Mesenchymal stem cell (in vitro differentiated cells and primary cell): ENCODE measurements at regions not wholly inside any gene's neighbourhood (a gene's known extent, or its start where the extent isn't known, plus 50 kb on each side); places are given as distances from the start of the nearest gene placed in this dataset.

Source experiments
- DNase-seq: peaks from one replicate; pipeline ENCODE4 v3.0.0-alpha.2; 2013
- H2AFZ ChIP-seq: one replicate; pipeline ENCODE4 v1.6.1; 2013; ENCODE audit warnings: low read depth, mild to moderate bottlenecking, control low read depth, inconsistent platforms, low read length, moderate library complexity
- H2AK5ac ChIP-seq: 2 replicates; pipeline ENCODE4 v1.6.1; 2013; ENCODE audit warnings: low read length, moderate library complexity, mild to moderate bottlenecking, inconsistent platforms; ENCODE audit not compliant: severe bottlenecking
- H2BK120ac ChIP-seq: one replicate; pipeline ENCODE4 v1.6.1; 2013; ENCODE audit warnings: low read depth, mild to moderate bottlenecking, inconsistent platforms, low read length, moderate library complexity
- H2BK12ac ChIP-seq, 2 experiments: one replicate each; pipeline ENCODE4 v1.6.1; 2013; ENCODE audit warnings: inconsistent platforms in 2 of 2, low read length in 2 of 2, mild to moderate bottlenecking in 2 of 2, moderate library complexity in 2 of 2, control low read depth in 1 of 2
- H2BK15ac ChIP-seq: one replicate; pipeline ENCODE4 v1.6.1; 2013; ENCODE audit warnings: mild to moderate bottlenecking, low read depth, inconsistent platforms; ENCODE audit not compliant: poor library complexity, severe bottlenecking
- H2BK5ac ChIP-seq: 2 replicates; pipeline ENCODE4 v1.6.1; 2013; ENCODE audit warnings: low read depth, mild to moderate bottlenecking, low read length, control low read depth, inconsistent platforms; ENCODE audit not compliant: poor library complexity, severe bottlenecking
- H3K14ac ChIP-seq, 2 experiments: one replicate each; pipeline ENCODE4 v1.6.1; 2013; ENCODE audit warnings: inconsistent platforms in 2 of 2, low read length in 2 of 2, control low read depth in 1 of 2, mild to moderate bottlenecking in 1 of 2, moderate library complexity in 1 of 2
- H3K18ac ChIP-seq, 2 experiments: one replicate each; pipeline ENCODE4 v1.6.1; 2013; ENCODE audit warnings: inconsistent platforms in 2 of 2, low read length in 2 of 2, control low read depth in 1 of 2, low read depth in 1 of 2, mild to moderate bottlenecking in 1 of 2
- H3K23ac ChIP-seq, 2 experiments: one replicate each; pipeline ENCODE4 v1.6.1; 2013; ENCODE audit warnings: inconsistent platforms in 2 of 2, low read length in 2 of 2, mild to moderate bottlenecking in 2 of 2, moderate library complexity in 2 of 2, control low read depth in 1 of 2
- H3K27ac ChIP-seq: 2 replicates; pipeline ENCODE4 v1.5.1; 2013; ENCODE audit warnings: mild to moderate bottlenecking, moderate library complexity, low read length, control low read depth, inconsistent platforms; ENCODE audit not compliant: poor library complexity, severe bottlenecking
- H3K27me3 ChIP-seq, 2 experiments: 2 replicates each; pipeline versions ENCODE4 v1.6.1 to v1.7.0; 2013; ENCODE audit warnings: low read length in 2 of 2, mild to moderate bottlenecking in 2 of 2, moderate library complexity in 2 of 2, control low read depth in 1 of 2, inconsistent platforms in 1 of 2; ENCODE audit not compliant: control insufficient read depth in 1 of 2, insufficient read depth in 1 of 2
- H3K36me3 ChIP-seq, 2 experiments: 2 replicates each; pipeline versions ENCODE4 v1.6.1 to v1.7.0; 2013; ENCODE audit warnings: low read length in 2 of 2, control low read depth in 1 of 2, inconsistent platforms in 1 of 2, low read depth in 1 of 2, mild to moderate bottlenecking in 1 of 2; ENCODE audit not compliant: insufficient read depth in 2 of 2, control insufficient read depth in 1 of 2
- H3K4ac ChIP-seq, 2 experiments: one replicate each; pipeline ENCODE4 v1.6.1; 2013; ENCODE audit warnings: inconsistent platforms in 2 of 2, low read length in 2 of 2, mild to moderate bottlenecking in 2 of 2, moderate library complexity in 2 of 2, control low read depth in 1 of 2, low read depth in 1 of 2
- H3K4me1 ChIP-seq: 2 replicates; pipeline ENCODE4 v1.6.1; 2013; ENCODE audit warnings: low read depth, low read length, control low read depth; ENCODE audit not compliant: control insufficient read depth, insufficient read depth
- H3K4me2 ChIP-seq: 2 replicates; pipeline ENCODE4 v1.6.1; 2013; ENCODE audit warnings: low read length, mild to moderate bottlenecking, inconsistent platforms; ENCODE audit not compliant: poor library complexity, severe bottlenecking
- H3K4me3 ChIP-seq, 2 experiments: 2 replicates each; pipeline versions ENCODE4 v1.5.1 to v1.7.0; 2013; ENCODE audit warnings: low read length in 2 of 2, mild to moderate bottlenecking in 2 of 2, control low read depth in 1 of 2, low read depth in 1 of 2; ENCODE audit not compliant: insufficient read depth in 1 of 2
- H3K79me1 ChIP-seq: replicated peaks from 2 replicates; pipeline ENCODE4 v1.6.1; 2013; ENCODE audit warnings: mild to moderate bottlenecking, control low read depth, low read length, inconsistent platforms; ENCODE audit not compliant: poor library complexity, severe bottlenecking
- H3K9ac ChIP-seq: 2 replicates; pipeline ENCODE4 v1.7.0; 2013; ENCODE audit warnings: mild to moderate bottlenecking, low read length, moderate library complexity
- H3K9me3 ChIP-seq: 2 replicates; pipeline ENCODE4 v1.7.0; 2013; ENCODE audit warnings: mild to moderate bottlenecking, low read length; ENCODE audit not compliant: control insufficient read depth
- H4K8ac ChIP-seq: one replicate; pipeline ENCODE4 v1.6.1; 2013; ENCODE audit warnings: inconsistent platforms, mild to moderate bottlenecking, low read length, moderate library complexity
- H4K91ac ChIP-seq: one replicate; pipeline ENCODE4 v1.6.1; 2013; ENCODE audit warnings: mild to moderate bottlenecking, low read length, inconsistent platforms
- WGBS: methylation state at CpG from one replicate; pipeline ENCODE4 v1.1.7; 2013; ENCODE audit warnings: mixed read lengths; 5-methylcytosine and 5-hydroxymethylcytosine counted together

DNA sequence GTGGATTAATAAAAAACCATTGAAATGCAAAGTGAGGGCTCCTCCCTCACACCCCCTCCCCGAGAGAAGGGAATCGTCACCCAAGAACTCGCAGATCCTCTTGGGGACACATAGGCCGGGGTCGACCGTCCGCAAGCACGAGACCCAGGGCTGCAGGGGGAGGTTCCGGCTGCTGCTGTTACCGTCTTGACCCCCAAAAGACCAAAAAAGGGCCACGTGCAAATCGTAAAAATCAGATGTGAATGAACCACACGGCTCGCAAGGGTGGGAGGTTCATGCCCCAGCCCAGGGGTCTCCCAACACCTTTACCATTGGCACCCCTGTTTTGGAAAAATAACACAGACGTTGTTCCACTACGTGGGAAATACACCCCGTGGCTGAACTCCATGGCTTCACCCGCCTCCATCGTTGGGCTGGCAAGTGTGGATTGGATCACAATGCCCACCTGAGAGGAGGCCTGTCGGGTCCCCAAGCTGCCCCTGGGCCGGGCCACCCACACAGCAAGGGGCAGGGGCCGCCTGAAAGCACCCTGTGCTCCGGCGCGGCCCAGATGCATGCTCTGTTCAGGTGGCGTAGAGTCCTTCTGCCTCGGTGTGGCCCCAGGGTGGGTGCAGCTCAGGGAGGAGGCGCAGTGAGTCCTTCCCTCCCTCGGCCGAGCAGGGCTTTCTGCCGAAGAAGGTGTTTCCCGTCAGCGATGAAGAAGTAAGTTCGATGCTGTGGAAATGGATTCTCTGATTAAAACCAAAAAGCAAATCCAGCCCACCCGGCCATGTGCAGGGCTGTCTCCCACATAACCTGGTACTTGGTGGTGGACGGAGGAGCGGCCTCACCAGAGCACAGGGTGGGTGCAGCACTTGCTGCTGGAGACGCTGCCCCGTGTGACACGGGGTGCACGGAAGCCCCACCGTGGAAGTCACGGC is 85.0 kb downstream of the YTHDF1 start:
- H3K4me1 ChIP-seq: no peaks in the 10 kb centered on the region
- no peaks in the 10 kb centered on the region for H3K36me3 ChIP-seq
- H3K14ac ChIP-seq: no peak overlapping the region
- H3K9me3 ChIP-seq: no peaks in the 10 kb centered on the region
- H3K27ac ChIP-seq: no peak overlapping the region
- no peak overlapping the region for H2AK5ac ChIP-seq
- H3K23ac ChIP-seq: no peak overlapping the region
- no peak overlapping the region for H3K4me3 ChIP-seq
- no peaks in the 10 kb centered on the region for H3K79me1 ChIP-seq
- no peak overlapping the region for H2BK120ac ChIP-seq
- no peak for DNase-seq
- no peak overlapping the region for H4K8ac ChIP-seq
- no peak overlapping the region for H3K4ac ChIP-seq
- no peak overlapping the region for H2BK12ac ChIP-seq
- H3K9ac ChIP-seq: no peak overlapping the region
- WGBS: 76% methylated on average over 40 of the region's 43 CpGs
- H3K18ac ChIP-seq: no peak overlapping the region
- no peak overlapping the region for H4K91ac ChIP-seq
- no peak overlapping the region for H2BK15ac ChIP-seq
- H2BK5ac ChIP-seq: no peak overlapping the region
- H3K27me3 ChIP-seq: peaks cover 44 to 65% of the 10 kb centered on the region in 2 experiments
- H2AFZ ChIP-seq: no peak overlapping the region
- H3K4me2 ChIP-seq: no peak overlapping the region

DNA sequence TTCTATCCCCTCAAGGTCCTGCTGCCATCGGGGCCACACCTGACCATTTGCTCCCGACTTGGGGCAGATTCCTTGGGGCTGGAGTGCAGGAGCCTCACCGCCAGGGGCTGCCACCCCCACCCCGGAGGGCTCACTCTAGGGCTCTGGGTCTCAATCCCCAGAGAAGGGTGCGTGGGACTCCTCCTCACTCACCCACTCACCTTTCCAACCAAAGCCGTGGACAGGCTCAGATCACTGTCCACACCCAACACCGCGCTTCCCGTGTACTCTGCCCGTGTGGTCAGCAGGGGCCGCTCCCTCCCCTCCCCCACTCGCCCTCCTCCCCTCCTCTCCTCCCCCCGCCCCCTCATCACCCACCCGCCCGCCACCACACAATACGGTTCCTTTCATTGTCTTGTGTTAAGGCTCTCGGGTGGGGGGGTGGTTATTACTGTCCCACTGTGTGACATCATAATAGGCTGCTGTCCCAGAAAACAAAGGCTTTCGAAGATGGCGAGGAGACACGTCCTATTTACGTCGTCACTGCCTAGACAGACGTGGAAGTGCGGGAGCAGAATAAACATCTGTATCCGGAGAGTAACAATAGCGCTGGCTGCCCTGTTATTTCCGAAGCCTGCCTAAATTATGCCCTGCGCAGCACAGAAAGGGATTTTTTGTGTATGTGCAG is 85.8 kb downstream of the YTHDF1 start:
- H3K23ac ChIP-seq: no peak overlapping the region
- peaks cover 51 to 72% of the 10 kb centered on the region in 2 experiments for H3K27me3 ChIP-seq
- 32% methylated on average over 23 of the region's 28 CpGs for WGBS
- no peak for DNase-seq
- H2AK5ac ChIP-seq: no peak overlapping the region
- H3K4me1 ChIP-seq: no peaks in the 10 kb centered on the region
- no peak overlapping the region for H3K4me2 ChIP-seq
- no peak overlapping the region for H3K27ac ChIP-seq
- H2BK5ac ChIP-seq: no peak overlapping the region
- H2BK15ac ChIP-seq: no peak overlapping the region
- H2BK120ac ChIP-seq: no peak overlapping the region
- H3K79me1 ChIP-seq: no peaks in the 10 kb centered on the region
- H3K9me3 ChIP-seq: no peaks in the 10 kb centered on the region
- H3K14ac ChIP-seq: no peak overlapping the region
- no peak overlapping the region for H4K8ac ChIP-seq
- H3K36me3 ChIP-seq: no peaks in the 10 kb centered on the region
- H3K9ac ChIP-seq: no peak overlapping the region
- no peak overlapping the region for H3K4ac ChIP-seq
- H2BK12ac ChIP-seq: no peak overlapping the region
- no peak overlapping the region for H3K4me3 ChIP-seq
- H2AFZ ChIP-seq: no peak overlapping the region
- no peak overlapping the region for H3K18ac ChIP-seq
- no peak overlapping the region for H4K91ac ChIP-seq

DNA sequence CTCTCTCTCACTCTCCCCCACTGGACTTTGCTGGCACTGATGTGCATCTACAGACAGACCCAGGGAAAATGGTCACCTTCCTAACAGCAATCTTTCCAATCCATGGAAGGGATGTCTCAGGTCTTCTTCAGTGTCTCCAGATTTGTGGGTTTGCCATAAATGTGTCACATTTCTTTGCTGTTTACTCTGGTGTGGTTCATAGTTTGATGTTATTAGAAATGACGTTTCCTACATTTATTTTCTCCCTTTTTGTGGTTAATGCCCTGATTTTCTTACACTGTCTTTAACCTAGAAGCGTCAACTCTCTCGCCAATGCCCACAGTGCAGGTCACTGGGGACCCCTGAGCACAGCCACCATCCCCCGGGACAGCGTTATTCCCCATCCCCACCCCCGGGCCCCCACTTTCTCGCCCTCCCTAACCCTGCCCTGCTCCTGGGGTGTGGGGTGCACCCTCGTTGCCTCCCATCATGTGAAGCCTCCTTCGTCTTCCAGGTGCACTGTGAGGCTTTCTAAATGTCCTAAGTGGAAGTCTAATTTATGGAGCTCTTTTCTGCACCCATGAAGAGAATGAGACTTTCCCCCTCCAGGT is 86.5 kb downstream of the YTHDF1 start:
- DNase-seq: no peak
- 83% methylated on average over 7 of the region's 9 CpGs for WGBS
- Histone ChIP-seq H2BK12ac (no peak overlapping the region), H3K4me2 (no peak overlapping the region), H2BK120ac (no peak overlapping the region), H2AK5ac (no peak overlapping the region), H3K27me3 (peaks cover 51 to 76% of the 10 kb centered on the region in 2 experiments), H3K4me3 (no peak overlapping the region), H2BK5ac (no peak overlapping the region), H4K8ac (no peak overlapping the region), H3K9ac (no peak overlapping the region), H3K9me3 (no peaks in the 10 kb centered on the region), H3K18ac (no peak overlapping the region), H3K4ac (no peak overlapping the region), H3K4me1 (no peaks in the 10 kb centered on the region), H3K14ac (no peak overlapping the region), H2AFZ (no peak overlapping the region), H3K79me1 (no peaks in the 10 kb centered on the region), H3K23ac (no peak overlapping the region), H3K36me3 (no peaks in the 10 kb centered on the region), H2BK15ac (no peak overlapping the region), H4K91ac (no peak overlapping the region), H3K27ac (no peak overlapping the region)

DNA sequence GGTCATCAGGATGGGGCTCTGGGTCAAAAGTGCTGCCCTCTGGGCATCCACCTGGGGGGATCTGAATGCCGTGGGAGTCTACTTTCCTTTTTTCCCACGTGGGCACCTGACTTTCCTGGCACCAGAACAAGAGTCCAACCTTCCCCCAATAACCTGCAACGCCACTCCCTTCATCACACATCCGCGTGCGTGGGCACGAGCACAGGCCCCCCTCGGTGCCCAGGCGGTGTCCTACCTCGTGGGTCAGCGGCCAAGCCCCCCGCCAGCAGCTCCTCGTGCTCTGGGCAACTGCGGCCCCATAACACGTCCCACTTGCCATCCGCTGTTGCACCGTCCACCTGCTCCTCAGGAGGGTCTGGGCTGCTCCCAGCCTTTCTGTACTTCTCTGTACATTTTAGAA is 87.0 kb downstream of the YTHDF1 start:
- Histone ChIP-seq H3K18ac (no peak overlapping the region), H3K4me2 (no peak overlapping the region), H2AK5ac (no peak overlapping the region), H3K36me3 (no peaks in the 10 kb centered on the region), H3K79me1 (no peaks in the 10 kb centered on the region), H2BK5ac (no peak overlapping the region), H3K4me1 (no peaks in the 10 kb centered on the region), H3K9ac (no peak overlapping the region), H3K27me3 (peaks cover 51 to 76% of the 10 kb centered on the region in 2 experiments), H2AFZ (no peak overlapping the region), H3K14ac (no peak overlapping the region), H3K23ac (no peak overlapping the region), H2BK120ac (no peak overlapping the region), H2BK15ac (no peak overlapping the region), H4K8ac (no peak overlapping the region), H3K9me3 (no peaks in the 10 kb centered on the region), H4K91ac (no peak overlapping the region), H3K4me3 (no peak overlapping the region), H3K27ac (no peak overlapping the region), H3K4ac (no peak overlapping the region), H2BK12ac (no peak overlapping the region)
- DNase-seq: no peak
- WGBS: 84% methylated on average over 17 of the region's 17 CpGs
